NK-92 (cell line): ENCODE measurements at regions not wholly inside any gene's neighbourhood (a gene's known extent, or its start where the extent isn't known, plus 50 kb on each side); places are given as distances from the start of the nearest gene placed in this dataset.
"Not testable (repeated sequence)": the region's sequence is repeated elsewhere in the genome, so short reads cannot be mapped to it uniquely, and the experiment has no call there.

Source experiments
- DNase-seq: peaks from one replicate; lab custom pipeline; 2025; ENCODE audit not compliant: unreplicated experiment; lab: John Stamatoyannopoulos, UW

DNA sequence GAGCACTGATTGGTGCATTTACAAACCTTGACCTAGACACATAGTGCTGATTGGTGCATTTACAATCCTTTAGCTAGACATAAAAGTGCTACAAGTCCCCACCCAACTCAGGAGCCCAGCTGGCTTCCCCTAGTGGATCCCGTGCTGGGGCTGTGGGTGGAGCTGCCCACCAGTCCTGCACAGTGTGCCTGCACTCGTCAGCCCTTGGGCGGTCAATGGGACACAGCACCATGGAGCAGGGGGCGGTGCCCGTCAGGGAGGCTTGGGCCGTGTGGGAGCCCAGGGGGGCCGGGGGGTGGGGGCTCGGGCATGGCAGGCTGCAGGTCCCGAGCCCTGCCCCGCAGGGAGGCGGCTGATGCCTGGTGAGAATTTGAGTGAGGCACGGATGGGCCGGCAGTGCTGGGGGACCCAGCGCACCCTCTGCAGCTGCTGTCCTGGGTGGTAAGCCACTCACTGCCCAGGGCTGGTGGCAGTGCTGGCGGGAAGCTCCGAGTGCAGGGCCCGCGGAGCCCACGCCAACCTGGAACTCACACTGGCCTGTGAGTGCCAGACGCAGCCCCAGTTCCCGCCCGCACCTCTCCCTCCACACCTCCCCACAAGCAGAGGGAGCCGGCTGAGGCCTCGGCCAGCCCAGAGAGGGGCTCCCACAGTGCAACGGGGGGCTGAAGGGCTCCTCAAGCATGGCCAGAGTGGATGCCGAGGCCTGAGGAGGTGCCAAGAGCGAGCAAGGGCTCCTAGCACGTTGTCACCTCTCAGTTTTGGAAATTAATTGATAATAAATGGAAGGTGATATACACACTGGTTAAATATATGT, 207.7 kb downstream of the RAP2B start:
- DNase-seq, result no peak

DNA sequence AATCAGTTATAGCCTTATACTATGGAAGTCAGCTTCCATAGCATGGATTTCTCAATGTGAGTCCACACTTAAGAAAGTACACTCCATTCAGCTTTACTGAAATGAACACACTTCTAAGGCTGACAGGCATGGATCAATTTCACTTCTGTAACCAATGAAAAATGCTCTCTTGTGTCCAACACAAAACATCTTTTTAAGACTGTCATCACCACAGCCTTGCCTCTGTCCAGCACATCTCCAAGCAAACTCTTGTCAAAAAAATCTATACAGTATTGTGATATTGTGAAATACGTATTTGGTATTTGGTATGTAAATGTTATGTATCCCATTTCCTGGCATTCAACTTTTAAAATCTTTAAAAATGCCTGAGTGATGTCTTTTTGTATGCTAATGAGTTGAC, 208.7 kb downstream of the RAP2B start:
- no peak for DNase-seq

DNA sequence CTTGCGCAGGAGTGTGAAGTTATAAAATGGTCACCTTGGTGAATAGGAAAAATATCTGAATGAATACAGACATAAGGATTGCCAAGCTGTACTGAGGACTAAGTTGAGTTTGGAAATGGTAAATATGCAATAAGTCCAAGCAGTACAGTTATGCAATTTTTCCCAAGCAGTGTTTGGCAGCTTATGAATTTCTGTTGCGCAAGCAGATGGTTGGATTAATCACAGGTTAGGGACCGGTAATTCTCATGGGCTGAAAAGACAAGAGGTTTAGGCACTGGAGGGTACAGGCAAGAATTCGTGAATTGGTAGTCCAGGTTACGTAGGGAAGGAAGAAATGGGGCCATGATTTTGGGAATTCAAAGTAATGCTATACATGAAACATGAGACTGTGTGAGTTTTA, 210.3 kb downstream of the RAP2B start:
- DNase-seq, result no peak

DNA sequence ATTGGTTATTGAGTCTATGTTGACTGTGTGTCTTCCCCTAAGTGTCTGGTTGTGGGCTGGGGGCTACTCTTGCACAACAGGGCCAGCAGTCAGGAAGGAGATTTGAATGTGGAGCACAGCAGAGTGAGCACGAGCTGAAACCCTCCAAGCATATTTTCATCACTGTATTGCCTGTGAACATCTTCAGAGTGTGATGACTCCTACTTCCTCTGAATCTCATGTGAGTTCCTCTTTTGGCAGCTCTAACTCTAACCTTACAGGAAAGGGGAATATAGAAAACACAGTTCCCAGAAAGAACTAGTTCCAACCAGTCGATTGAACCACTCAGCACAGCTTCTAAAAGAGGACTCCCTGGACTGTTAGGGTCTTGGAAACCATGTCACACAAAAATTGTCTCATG, 211.6 kb downstream of the RAP2B start:
- no peak for DNase-seq

DNA sequence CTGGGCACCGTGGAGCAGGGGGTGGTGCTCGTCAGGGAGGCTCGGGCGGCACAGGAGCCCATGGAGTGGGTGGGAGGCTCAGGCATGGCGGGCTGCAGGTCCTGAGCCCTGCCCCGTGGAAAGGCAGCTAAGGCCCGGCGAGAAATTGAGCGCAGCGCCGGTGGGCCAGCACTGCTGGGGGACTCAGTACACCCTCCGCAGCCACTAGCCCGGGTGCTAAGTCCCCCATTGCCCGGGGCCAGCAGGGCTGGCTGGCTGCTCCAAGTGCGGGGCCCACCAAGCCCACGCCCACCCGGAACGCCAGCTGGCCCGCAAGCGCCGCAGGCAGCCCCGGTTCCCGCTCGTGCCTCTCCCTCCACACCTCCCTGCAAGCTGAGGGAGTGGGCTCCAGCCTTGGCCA, 216.3 kb downstream of the RAP2B start:
- DNase-seq, result not testable (repeated sequence)

DNA sequence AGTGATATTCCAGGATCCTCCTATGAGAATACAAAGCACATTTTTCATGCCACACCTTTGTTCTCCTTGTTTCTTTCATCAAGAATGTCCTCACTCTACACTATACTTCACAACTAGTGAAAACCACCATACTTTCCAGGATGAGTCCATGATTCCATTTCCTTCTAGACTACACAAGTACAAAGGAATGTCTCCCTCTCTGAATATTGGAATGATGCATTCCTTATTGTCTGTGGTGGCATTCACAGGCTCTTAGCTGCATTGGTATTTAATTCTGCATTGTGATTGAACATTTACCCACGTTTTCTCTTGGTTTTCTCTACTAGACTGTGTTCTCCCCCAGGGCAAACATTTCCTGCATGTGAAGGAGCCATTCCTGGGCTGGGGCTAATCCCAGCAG, 217.5 kb downstream of the RAP2B start:
- no peak for DNase-seq

DNA sequence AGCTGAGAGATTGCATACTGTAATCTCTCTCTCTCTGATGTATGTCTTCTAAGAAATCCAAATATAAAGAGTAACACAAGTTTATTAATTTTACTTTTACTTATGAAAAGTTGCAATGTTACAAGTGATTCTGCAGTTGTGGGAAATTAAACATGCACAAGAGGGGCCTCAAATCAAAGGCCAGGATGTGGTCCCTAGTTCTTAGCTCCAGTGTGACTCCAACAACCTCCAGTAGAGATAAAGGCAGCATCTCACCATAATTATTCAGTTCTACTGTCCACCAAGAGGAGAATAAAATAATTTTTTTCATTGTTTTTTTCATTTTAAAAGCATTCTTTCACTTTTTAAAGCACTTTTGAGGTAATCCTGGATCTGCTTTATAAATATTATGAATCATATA, 223.3 kb downstream of the RAP2B start:
- no peak for DNase-seq

DNA sequence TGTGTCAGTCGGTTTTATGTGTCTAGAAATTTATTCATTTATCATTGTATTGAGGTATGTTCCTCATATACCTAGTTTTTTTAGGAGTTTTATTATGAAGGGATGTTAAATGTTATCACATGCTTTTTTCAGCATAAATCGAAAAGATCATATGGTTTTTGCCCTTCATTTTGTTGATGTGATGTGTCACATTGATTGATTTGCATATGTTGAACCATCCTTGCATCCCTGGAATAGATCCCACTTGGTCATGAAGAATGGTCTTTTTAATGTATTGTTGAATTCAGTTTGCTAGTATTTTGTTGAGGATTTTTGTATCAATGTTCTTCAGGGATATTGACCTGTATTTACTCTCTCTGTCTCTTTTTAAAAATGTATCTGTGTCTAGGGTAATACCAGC, 230.3 kb downstream of the RAP2B start:
- no peak for DNase-seq

DNA sequence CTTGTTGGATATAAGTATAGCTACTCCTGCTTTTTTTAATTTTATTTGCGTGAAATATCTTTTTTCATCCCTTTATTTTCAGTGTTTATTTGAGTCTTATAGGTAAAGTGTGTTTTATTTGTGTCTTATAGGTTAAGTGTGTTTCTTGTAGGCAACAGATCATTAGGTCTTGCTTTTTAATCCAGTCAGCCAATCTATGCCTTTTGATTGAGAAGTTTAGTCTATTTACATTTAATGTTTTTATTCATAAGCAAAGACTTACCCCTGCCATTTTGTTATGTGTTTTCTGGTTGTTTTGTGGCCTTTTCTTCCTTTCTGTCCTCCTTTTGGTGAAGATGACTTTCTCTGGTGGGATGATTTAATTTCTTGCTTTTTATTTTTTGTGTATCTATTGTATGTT, 232.0 kb downstream of the RAP2B start:
- no peak for DNase-seq

DNA sequence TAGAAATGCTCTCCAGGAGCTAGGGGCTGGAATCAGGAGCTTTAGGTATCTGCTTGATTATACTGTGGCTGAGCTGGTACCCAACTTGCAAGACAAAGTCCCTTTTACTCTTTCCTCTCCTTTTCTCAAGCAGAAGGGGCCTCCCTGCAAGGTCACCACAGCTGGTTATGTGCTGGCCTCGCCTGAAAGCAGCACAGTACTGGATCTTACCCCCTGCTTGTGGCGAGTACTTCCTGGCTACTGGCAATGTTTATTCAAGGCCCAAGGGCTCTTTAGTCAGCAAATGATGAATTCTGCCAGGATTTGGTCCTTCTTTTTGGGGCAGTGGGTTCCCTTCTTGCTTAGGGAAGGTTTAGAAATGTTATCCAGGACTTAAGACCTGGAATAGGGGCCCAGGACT, 234.6 kb downstream of the RAP2B start:
- no peak for DNase-seq

DNA sequence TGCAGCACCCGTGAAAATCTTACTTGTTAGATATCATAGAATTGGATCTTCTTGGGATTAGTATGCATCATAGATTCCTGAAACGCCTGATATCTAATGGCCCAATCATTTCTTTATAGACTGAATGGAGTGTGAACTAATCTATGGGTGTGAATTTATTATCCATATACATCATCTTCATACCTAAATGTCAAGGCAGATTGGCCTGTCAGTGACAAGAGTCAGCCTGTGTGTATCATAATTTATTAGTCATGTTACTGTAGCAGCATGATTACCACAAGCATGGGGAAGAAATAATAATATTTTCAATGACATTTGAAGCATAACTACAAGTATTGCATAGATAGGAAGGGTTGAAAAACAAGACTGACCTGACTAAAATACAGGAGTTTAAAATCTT, 235.8 kb downstream of the RAP2B start:
- DNase-seq, result no peak

DNA sequence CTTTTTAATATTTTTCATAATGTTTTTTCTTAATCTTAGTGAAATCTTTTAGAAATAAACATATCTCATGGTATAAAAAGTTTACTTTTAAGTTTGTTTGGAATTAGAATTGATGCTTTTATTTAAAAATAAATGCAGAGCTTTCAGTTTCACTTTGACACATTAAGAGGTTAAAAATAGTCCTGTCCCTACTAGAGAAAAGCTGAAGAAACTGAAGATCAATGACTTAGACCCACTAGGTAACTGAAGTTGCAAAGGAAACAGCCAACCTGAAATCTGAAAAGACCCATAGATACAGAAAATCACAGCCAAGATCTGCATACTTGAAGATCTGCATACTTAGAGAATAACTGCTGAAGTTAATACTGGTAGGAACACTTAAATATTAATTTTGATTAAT, 237.6 kb downstream of the RAP2B start:
- no peak for DNase-seq

DNA sequence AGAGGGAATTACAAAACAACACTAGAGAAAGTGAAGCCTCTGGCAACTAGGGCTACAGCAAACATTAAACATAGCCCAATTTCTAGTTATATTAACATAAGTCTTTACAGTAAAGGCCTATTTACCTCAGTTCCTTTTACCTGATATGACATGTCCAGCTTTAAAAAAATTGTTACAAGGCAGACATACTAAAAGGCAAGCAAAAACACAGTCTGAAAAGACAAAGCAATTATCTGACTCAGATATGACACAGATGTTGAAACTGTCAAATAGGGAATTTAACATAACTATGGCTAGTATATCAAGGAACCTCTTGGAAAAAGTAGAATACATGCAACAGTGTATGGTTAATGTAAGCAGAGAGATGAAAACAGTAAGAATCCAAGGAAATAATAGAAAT, 238.6 kb downstream of the RAP2B start:
- no peak for DNase-seq

DNA sequence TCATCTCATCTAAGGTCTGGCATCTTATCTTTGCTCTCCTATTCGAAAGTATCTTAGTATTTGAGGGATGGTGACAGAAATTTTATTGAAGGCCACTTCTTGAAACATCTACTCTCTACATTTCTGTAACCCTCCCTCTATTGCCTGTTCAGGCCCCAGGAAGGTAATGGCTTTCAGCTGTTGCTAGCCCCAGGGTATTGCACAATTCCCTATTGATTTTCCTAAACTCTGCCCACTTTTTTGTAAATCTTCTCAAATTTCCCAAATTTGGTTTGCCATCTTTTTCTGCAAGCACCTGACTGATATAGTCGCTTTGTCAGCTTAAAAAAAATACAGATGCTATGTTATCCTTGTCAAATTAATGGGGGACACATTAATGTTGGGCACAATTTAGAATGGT, 242.1 kb downstream of the RAP2B start:
- no peak for DNase-seq

DNA sequence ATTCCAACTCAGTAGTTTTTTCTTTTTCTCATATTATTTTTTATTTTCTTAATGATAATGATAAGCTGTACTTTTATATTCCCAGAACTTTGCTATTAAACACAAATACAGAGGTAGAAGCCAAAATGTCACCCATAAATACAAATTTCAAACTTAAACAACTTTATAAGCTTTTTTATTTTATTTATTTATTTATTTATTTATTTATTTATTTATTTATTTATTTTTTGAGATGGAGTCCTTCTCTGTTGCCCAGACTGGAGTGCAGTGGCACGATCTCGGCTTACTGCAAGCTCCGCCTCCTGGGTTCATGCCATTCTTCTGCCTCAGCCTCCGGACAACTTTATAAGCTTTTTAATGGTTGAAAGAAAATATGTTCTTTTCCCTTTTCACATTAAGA, 243.3 kb downstream of the RAP2B start:
- DNase-seq, result not testable (repeated sequence)

DNA sequence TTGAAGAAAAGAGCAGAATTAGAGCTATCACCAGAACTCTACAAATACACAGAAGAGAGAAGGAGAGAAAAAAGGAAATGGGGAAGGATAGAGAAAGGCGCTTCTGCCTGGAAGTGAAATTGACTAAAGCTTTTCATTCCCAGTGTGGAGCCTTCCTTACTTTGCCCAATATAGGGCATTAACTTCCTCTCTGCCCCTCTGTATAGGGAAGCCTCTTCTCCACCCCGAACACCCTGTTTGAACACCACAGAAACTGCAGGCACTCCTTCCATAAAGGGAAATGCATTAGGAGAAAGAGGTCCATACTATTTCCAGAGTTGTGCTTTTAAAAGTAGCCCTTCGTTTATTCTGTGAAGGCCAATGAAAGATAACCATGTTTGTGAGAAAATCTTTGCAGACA, 248.5 kb downstream of the RAP2B start:
- no peak for DNase-seq

DNA sequence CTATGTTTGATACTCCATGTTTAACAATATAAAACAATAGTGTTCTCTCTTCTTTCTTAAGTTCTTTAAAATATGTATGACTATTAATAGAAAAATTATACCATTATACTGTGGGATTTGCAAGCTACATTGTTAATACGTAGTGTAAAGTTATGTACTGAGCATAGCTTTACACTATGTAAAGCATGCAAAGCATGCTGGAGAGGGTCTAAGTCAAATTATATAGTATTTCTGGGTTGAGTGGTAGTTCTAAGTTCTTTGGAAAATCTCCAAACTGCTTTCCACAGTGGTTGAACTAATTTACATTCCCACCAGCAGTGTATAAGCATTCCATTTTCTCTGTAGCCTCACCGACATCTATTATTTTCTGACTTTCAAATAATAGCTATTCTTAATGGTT, 253.0 kb downstream of the RAP2B start:
- DNase-seq, result no peak

DNA sequence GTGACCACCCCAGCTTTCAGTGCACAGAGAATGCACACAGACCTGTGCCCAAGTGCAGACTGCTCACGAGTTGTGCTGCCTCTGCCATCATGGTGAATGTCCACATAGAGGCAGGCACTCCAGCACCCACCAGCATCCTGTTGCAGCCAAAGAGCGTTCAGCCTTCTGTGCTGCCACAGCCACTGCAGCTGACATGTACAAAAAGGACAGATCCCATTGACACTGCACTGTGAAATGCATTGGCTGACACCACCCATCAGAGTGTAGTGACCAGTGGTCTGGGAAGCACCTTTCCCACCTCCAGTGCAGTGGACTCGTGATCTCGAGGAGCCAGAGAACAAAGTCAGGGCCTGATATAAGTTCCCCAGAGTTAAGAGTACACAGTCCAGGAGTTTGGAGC, 260.3 kb downstream of the RAP2B start:
- DNase-seq, result no peak

DNA sequence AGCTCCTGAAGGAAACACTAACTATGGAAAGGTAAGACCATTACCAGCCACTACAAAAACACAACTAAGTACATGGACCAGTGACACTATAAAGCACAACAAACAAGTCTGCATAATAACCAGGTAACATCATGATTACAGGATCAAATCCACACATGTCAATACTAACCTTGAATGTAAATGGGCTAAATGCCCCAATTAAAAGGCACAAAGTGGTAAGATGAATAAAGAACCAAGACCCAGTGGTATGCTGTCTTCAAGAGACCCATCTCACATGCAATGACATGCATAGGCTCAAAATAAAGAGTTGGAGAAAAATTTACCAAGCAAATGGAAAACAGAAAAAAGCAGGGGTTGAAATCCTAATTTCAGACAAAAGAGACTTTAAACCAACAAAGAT, 261.8 kb downstream of the RAP2B start:
- not testable (repeated sequence) for DNase-seq

DNA sequence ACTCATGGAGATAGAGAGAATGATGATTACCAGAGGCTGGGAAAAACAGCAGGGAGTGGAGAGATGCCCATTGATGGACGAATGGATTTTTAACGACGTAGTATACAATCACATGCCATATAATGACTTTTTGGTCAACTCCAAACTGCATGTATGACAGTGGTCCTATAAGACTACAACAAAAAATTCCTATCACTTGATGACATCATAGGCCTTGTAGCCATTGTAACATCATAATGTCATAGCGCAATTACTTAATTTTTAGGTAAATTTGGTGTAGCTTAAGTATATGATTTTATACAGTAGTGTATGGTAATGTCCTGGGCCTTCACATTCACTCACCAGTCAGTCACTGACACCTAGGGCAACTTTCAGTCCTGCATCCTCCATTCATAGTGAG, 264.3 kb downstream of the RAP2B start:
- no peak for DNase-seq

DNA sequence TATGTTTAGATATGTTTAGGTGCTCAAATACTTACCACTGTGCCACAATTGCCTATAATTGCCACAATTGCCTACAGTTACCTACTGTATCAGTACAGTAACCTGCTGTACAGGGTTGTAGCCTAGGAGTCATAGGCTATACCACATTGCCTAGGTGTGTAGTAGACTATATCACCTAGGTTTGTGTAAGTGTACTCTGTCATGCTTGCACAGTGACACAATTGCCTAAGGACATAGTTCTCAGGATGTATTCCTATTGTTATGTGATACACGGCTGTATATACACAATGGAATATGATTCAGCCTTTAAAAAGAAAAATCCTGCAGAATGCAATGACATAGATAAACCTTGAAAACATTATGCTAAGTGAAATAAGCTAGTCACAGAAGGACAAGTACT, 264.8 kb downstream of the RAP2B start:
- no peak for DNase-seq

DNA sequence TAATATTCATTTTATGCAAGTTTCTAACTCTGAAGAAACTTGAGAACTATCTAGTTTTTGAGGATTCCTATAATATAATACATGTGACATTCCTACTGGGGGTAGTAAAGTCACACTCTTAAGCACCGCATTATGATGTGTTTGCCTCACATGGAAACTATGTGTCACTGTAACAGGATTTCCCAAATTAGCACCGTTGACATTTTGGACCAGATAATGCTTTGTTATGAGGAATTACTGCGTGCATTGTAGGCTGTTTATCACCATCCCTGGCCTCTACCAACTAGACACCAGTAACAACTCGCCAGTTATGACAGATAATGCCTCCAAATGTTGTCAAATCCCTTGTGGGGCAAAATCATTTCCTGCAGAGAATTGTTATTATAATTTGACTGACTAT, 267.8 kb downstream of the RAP2B start:
- DNase-seq, result no peak

DNA sequence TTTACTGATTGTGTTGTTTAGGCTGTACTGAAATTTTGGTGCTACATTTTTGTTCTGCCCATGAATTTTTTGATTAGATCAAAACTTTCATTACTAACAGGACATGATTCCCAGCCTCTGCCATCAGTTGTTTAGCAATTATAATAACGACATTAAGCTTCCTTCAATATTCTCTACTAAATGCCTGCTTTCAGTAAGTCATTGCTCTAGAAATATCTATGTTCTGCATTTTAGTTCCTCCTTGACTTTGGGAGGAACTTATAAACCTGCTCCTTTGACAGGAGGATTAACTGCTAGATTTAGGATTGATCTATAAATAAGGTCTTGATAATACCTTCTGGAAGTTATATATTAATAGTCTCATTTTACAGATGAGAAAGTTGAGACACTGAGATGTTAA, 269.1 kb downstream of the RAP2B start:
- no peak for DNase-seq
